Cardiac fibroblast (primary cell): ENCODE measurements at regions not wholly inside any gene's neighbourhood (a gene's known extent, or its start where the extent isn't known, plus 50 kb on each side); places are given as distances from the start of the nearest gene placed in this dataset.

Experiments
- DNase-seq, 2 donors: peaks; one replicate each; pipeline versions ENCODE4 v3.0.0 to v3.0.0-alpha.2; 2010; ENCODE audit warnings: low read depth in 2 of 2
- H3K4me3 ChIP-seq, 2 donors: replicated peaks in 1 of 2; 1 replicate in 1 of 2; 2 replicates in 1 of 2; pipeline ENCODE4 v1.5.1; 2011; ENCODE audit warnings: low read depth in 2 of 2, low read length in 2 of 2, mild to moderate bottlenecking in 2 of 2, moderate library complexity in 1 of 2
- TF ChIP-seq, protein P1 (sequence below): IDR thresholded peaks from one replicate; pipeline ENCODE4 v1.5.1; 2011; ENCODE audit warnings: low read depth, mild to moderate bottlenecking, low read length, inconsistent platforms

DNA sequence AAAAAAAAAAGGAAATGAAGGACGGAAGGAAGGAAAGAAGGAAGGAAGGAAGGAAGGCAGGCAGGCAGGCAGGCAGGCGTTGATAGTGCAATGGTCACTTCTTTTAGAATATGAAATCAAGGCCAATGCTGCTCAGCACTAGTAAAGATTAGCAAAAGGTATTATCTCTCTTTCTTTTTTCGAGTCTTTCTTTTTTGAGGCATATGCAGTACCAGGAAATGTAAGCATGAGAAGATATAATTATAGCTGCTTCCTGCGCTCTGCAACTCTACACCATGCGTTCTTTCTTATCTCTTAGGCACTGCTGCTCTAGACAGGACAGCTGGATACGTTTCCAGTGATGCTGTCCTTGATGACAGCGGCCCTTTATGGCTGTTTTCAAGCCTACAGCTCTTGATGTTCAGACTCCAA is 1512.5 kb upstream of the B3GALT2 start:
- no peak overlapping the region for H3K4me3 ChIP-seq
- peak in 1 of 2 donors; percentile 8 for DNase-seq
- TF ChIP-seq, protein P1, sequence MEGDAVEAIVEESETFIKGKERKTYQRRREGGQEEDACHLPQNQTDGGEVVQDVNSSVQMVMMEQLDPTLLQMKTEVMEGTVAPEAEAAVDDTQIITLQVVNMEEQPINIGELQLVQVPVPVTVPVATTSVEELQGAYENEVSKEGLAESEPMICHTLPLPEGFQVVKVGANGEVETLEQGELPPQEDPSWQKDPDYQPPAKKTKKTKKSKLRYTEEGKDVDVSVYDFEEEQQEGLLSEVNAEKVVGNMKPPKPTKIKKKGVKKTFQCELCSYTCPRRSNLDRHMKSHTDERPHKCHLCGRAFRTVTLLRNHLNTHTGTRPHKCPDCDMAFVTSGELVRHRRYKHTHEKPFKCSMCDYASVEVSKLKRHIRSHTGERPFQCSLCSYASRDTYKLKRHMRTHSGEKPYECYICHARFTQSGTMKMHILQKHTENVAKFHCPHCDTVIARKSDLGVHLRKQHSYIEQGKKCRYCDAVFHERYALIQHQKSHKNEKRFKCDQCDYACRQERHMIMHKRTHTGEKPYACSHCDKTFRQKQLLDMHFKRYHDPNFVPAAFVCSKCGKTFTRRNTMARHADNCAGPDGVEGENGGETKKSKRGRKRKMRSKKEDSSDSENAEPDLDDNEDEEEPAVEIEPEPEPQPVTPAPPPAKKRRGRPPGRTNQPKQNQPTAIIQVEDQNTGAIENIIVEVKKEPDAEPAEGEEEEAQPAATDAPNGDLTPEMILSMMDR, result no peak

DNA sequence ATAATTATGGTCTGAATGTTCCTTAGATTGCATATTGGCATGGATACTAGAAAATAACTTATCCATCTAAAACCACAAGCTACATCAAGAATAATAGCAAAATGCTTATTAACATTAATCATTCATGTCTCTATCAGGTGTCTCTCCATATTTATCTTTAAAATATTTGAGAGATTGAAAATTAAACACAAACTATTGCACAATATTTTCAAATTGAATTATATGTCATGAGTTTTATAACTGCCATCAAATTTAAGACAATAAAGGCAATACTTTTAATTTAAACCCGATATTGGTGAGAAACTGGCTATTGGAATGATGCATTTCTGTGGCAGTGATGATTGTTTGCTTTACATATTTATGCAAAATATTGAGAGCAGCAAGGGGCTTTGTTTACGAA is 1506.8 kb upstream of the B3GALT2 start:
- no peak overlapping the region for H3K4me3 ChIP-seq
- DNase-seq, result no peak

DNA sequence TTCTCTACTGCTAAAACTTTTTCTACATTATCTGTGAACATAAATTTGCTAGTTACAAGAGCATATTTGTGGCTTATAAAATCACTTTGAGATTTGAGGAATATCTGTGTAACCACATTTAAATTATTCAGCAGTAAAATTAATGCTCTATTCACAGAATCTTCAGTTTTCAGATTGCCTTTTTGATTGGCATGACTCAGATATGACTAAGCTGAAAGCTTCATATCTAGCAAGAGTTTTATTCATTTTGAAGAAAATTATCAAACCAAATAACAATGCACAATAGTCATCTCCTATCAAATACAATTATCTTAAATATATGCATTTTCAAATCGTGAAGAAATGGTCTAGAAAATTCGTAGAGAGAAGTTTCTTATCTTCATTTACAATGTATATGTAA is 1498.2 kb upstream of the B3GALT2 start:
- H3K4me3 ChIP-seq, result no peak overlapping the region
- TF ChIP-seq, protein P1, result no peak
- no peak for DNase-seq

More for the DNA sequence above, 1506.8 kb upstream of the B3GALT2 start:
- TF ChIP-seq, protein P1, result no peak

DNA sequence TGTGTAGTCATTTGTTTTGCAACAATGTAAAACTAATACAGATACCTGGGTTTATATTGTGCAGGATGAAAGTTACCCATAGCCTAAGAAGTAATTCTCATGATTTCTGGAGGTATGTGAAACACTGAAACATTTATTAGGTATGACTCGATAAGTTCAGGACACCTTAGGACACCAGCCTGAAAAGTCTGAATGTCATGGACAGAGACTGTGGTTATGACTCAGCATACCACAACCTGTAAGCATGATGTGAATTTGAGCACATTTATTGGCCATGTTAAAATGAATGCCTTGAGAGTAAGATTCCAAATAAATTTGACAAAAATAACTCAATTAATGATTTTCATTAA is 1471.7 kb upstream of the B3GALT2 start:
- peak; percentile 0 for DNase-seq
- TF ChIP-seq, protein P1, result no peak
- no peak overlapping the region for H3K4me3 ChIP-seq

DNA sequence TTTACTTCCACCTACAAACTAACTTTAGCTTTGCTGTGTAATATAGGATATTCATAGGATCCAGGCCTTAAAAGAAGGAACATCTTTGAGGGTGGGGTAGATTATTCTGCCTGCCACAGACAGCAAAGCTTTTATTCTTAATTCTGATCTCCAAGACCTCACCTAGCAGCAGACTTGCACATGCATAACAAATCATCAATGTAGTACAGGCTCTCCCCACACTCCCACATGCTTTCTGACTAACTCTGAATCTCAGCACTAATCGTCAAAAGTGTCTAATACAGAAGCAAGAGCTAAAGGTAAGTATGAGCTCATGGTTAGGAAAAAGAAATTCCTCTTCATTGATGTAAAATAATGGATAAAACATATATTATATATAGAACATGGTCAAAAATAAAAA is 1468.5 kb upstream of the B3GALT2 start:
- H3K4me3 ChIP-seq, result no peak overlapping the region
- TF ChIP-seq, protein P1, result no peak
- DNase-seq, result no peak

DNA sequence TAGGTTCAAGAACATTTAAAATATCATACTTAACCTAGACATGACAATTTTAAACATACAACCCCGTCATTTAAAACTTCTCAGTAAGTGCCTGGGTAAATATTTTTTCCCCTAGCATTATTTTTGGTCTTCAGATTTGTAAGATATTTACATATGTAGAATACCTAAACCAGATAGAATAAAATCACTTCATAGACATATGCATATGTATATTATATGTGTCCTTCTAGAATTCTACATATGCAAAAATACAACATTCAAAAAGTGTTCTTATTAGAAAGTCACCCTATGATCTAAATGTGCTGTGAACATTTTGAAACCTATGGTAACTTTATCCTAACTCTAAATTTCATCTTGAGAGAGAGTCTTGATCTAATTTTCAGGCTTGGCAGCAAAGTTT is 1467.0 kb upstream of the B3GALT2 start:
- TF ChIP-seq, protein P1, result no peak
- DNase-seq, result no peak
- H3K4me3 ChIP-seq, result no peak overlapping the region

DNA sequence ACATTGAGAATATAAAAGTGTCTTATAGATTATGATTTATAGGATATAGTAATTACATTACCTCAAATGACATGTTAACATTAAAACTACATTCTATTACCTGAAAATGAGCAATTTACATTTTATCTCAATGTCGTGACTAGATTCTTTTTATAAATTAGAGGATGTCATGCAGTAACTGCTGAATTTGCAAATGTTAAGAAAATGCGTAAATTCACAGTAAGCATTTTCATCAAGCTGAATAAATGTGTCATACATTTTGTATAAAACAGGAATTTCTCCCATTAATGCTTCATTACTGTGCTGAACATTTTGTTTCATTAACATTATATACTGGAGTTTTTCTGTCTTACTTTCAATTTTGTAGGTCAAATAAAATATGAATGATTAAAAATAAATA is 1460.7 kb upstream of the B3GALT2 start:
- no peak overlapping the region for H3K4me3 ChIP-seq
- no peak for DNase-seq
- TF ChIP-seq, protein P1, result no peak
